Psoas muscle (tissue), 7 donors: ENCODE measurements at regions not wholly inside any gene's neighbourhood (a gene's known extent, or its start where the extent isn't known, plus 50 kb on each side); places are given as distances from the start of the nearest gene placed in this dataset.

Experiments
- ATAC-seq, 4 donors: fragments of 200-7000 bp; cut with Tn5 transposase; one replicate each; pipeline ENCODE4 v1.9.1; 2020; ENCODE audit warnings: moderate library complexity in 3 of 4, mild to moderate bottlenecking in 2 of 4
- DNase-seq, 2 donors: peaks; one replicate each; pipeline ENCODE4 v3.0.0-alpha.2; 2020
- H3K27ac ChIP-seq: fragments of 200-600 bp; one replicate; pipeline ENCODE4 v1.8.0; 2022
- H3K27me3 ChIP-seq, 3 donors: fragments of 200-600 bp in 1 of 3; one replicate each; pipeline versions ENCODE4 v1.6.1 to v1.8.0; 2013 to 2022; ENCODE audit warnings: low read length in 2 of 3, mild to moderate bottlenecking in 2 of 3, moderate library complexity in 1 of 3; ENCODE audit not compliant: insufficient read depth in 3 of 3
- H3K36me3 ChIP-seq, 2 donors: fragments of 200-600 bp in 1 of 2; one replicate each; pipeline versions ENCODE4 v1.6.1 to v1.8.0; 2013 to 2022; ENCODE audit warnings: low read depth in 1 of 2, mild to moderate bottlenecking in 1 of 2, moderate library complexity in 1 of 2; ENCODE audit not compliant: insufficient read depth in 1 of 2
- H3K4me1 ChIP-seq: fragments of 200-600 bp; one replicate; pipeline ENCODE4 v1.8.0; 2022
- H3K4me3 ChIP-seq: fragments of 200-600 bp; one replicate; pipeline ENCODE4 v1.8.0; 2022; ENCODE audit warnings: mild to moderate bottlenecking
- H3K9me3 ChIP-seq: fragments of 200-600 bp; one replicate; pipeline ENCODE4 v1.8.0; 2022
- CTCF ChIP-seq: fragments of 200-600 bp; IDR thresholded peaks from one replicate; pipeline ENCODE4 v1.8.0; 2022; ENCODE audit warnings: antibody characterized with exemption
- WGBS, 3 donors: extraction: QIAGEN DNeasy Blood & Tissue Kit; methylation state at CpG; one replicate each; pipeline versions ENCODE4 v1.1.6 to v1.1.7; 2013; 5-methylcytosine and 5-hydroxymethylcytosine counted together
- intact Hi-C, 2 donors: fragments of 100-400 bp; cut with DNase I; formaldehyde crosslinking; loops; one replicate each; pipeline versions ENCODE4 v1.11.0 to v1.14.2; 2022
- donor health status: healthy with polysubstance abuse.
- donor health status: DM: no; HTN: no; CAD: no; lungs with moderate emphysema.
- donor health status: Bipolar disorder and iron deficiency.
- donor health status: healthy.
- donor health status: DM: yes; HTN: yes; CAD: no.
- donor health status: DM: no; HTN: no; CAD: no.
- donor health status: DM: yes; HTN: yes; CAD: no.

- H3K9me3 ChIP-seq: no peaks in the 10 kb centered on the region
- ATAC-seq (no peak), DNase-seq (no peak)
- no peak overlapping the region for H3K4me3 ChIP-seq
- no peak overlapping the region for H3K27ac ChIP-seq
- TF ChIP-seq CTCF: no peak
- H3K27me3 ChIP-seq: no peaks in the 10 kb centered on the region
- no peaks in the 10 kb centered on the region for H3K36me3 ChIP-seq
- WGBS, 3 donors: 91 to 92% (median 92%) methylated on average over 3 of the region's 3 CpGs
- H3K4me1 ChIP-seq: no peaks in the 10 kb centered on the region
- intact Hi-C loops: no loop called here
Measured at GRCh38 chr1:83130886-83131691, 867.8 kb downstream of the TTLL7 start.

GRCh38 chr1:83129107-83129506, 869.8 kb downstream of the TTLL7 start:
- TF ChIP-seq CTCF: no peak
- H3K27ac ChIP-seq: no peak overlapping the region
- ATAC-seq (no peak), DNase-seq (no peak)
- H3K4me1 ChIP-seq: no peaks in the 10 kb centered on the region
- H3K27me3 ChIP-seq: no peaks in the 10 kb centered on the region
- 92 to 96% (median 93%) methylated on average over 3 of the region's 3 CpGs for WGBS, 3 donors
- no peak overlapping the region for H3K4me3 ChIP-seq
- no peaks in the 10 kb centered on the region for H3K9me3 ChIP-seq
- intact Hi-C loops: no loop called here
- no peaks in the 10 kb centered on the region for H3K36me3 ChIP-seq

GRCh38 chr1:83125456-83125855, 873.5 kb downstream of the TTLL7 start:
- Histone ChIP-seq H3K4me3 (no peak overlapping the region), H3K4me1 (no peaks in the 10 kb centered on the region), H3K27ac (no peak overlapping the region), H3K36me3 (no peaks in the 10 kb centered on the region), H3K27me3 (no peaks in the 10 kb centered on the region), H3K9me3 (no peaks in the 10 kb centered on the region)
- WGBS, 3 donors: 90 to 95% (median 93%) methylated on average over 2 of the region's 2 CpGs
- intact Hi-C loops: no loop called here
- no peak for TF ChIP-seq CTCF
- ATAC-seq (no peak), DNase-seq (no peak)

GRCh38 chr1:83123019-83123418, 875.9 kb downstream of the TTLL7 start:
- 97 to 98% (median 98%) methylated on average over 3 of the region's 3 CpGs for WGBS, 3 donors

More at GRCh38 chr1:83123019-83123418, 875.9 kb downstream of the TTLL7 start:
- Histone ChIP-seq H3K9me3 (no peaks in the 10 kb centered on the region), H3K4me1 (no peaks in the 10 kb centered on the region), H3K4me3 (no peak overlapping the region), H3K27me3 (no peaks in the 10 kb centered on the region), H3K36me3 (no peaks in the 10 kb centered on the region), H3K27ac (no peak overlapping the region)
- ATAC-seq (no peak), DNase-seq (no peak)
- no peak for TF ChIP-seq CTCF
- intact Hi-C loops: no loop called here
